ENCODE measurements at regions not wholly inside any gene's neighbourhood (a gene's known extent, or its start where the extent isn't known, plus 50 kb on each side); places are given as distances from the start of the nearest gene placed in this dataset.

- in situ Hi-C loops (cut with MboI) (no loop called here), intact Hi-C loops (cut with micrococcal nuclease; ENCODE audit: unreplicated experiment) (no loop called here)
- no peaks in the 10 kb centered on the region for H3K27me3 ChIP-seq (replicated peaks in 1 of 2; ENCODE audit: control insufficient read depth in 2 of 2, insufficient read depth in 2 of 2, low read length in 1 of 2)
- H3K27ac ChIP-seq (ENCODE audit: control insufficient read depth, insufficient read depth), result no peak overlapping the region
- H3K9me3 ChIP-seq (replicated peaks; ENCODE audit: control insufficient read depth, insufficient read depth, low read length), result no peaks in the 10 kb centered on the region
- H4K20me1 ChIP-seq (ENCODE audit: control insufficient read depth, insufficient read depth), result no peaks in the 10 kb centered on the region
- BruUV-seq (replicated peaks), result no TSS peak
- no peaks in the 10 kb centered on the region for H3K79me2 ChIP-seq (ENCODE audit: control insufficient read depth, insufficient read depth, low read length)
- RAD21 ChIA-PET (ENCODE audit: unreplicated experiment), result interaction anchor here (0.7 kb wide), 1 partner anchor 73 kb away, joined by 3 read pairs; no protein-coding TSS in a partner anchor
- ATAC-seq (no peak), FAIRE-seq (no peak), DNase-seq (ENCODE audit: low read depth, low spot score) (no peak)
- H3K4me1 ChIP-seq (ENCODE audit: control insufficient read depth, insufficient read depth, low read length), result no peaks in the 10 kb centered on the region
- no peaks in the 10 kb centered on the region for H3K36me3 ChIP-seq (ENCODE audit: control insufficient read depth in 2 of 2, insufficient read depth in 2 of 2, low read length in 1 of 2)
- POLR2A ChIA-PET, result no interaction called here
- no peak overlapping the region for H3K9ac ChIP-seq (ENCODE audit: control insufficient read depth, insufficient read depth, low read length)
- H3K4me3 ChIP-seq, result no peak overlapping the region
- no peak overlapping the region for H2AFZ ChIP-seq (ENCODE audit: control insufficient read depth, low read depth, low read length)
- SMC1A ChIA-PET (ENCODE audit: uncharacterized antibody, unreplicated experiment), result no interaction called here
- TF ChIP-seq ZBTB11 (CRISPR knock-in tag; IDR thresholded peaks at IDR 0.05), result no peak
- TF ChIP-seq HDGF (IDR thresholded peaks at IDR 0.05), result no peak
- TF ChIP-seq YBX1 (IDR thresholded peaks at IDR 0.05), result no peak
- TF ChIP-seq SIN3A (IDR thresholded peaks at IDR 0.05; ENCODE audit: low read depth, low read length), result no peak
- no peak for TF ChIP-seq ZNF24 (IDR thresholded peaks at IDR 0.05)
- no peak for TF ChIP-seq USF2 (IDR thresholded peaks at IDR 0.05; ENCODE audit: borderline replicate concordance, low read depth, low read length)
- no peak for TF ChIP-seq FOXM1 (IDR thresholded peaks at IDR 0.05; ENCODE audit: low read depth, low read length)
- TF ChIP-seq JUND (IDR thresholded peaks at IDR 0.05; ENCODE audit: low read depth, low read length), result no peak
- TF ChIP-seq RB1 (IDR thresholded peaks at IDR 0.05; ENCODE audit: borderline replicate concordance), result no peak
- TF ChIP-seq MYC (IDR thresholded peaks at IDR 0.05; ENCODE audit: insufficient read depth, insufficient read length, insufficient replicate concordance, low read length, severe bottlenecking), result no peak
- TF ChIP-seq BMI1 (IDR thresholded peaks at IDR 0.05; ENCODE audit: borderline replicate concordance), result no peak
- no peak overlapping the region for H3K4me2 ChIP-seq (ENCODE audit: control insufficient read depth, insufficient read depth)
- CTCF ChIA-PET, result no interaction called here
- WGBS (ENCODE audit: insufficient coverage, insufficient replicate concordance, low lambda C conversion rate, missing lambda C conversion rate), result 14% methylated on average over 5 of the region's 5 CpGs
These were observed 117.9 kb downstream of the RGS2 start for GRCh38 chr1:192926736-192927135.

Data from GM12878 (cell line).